IPS-18a (cell line): ENCODE measurements at regions not wholly inside any gene's neighbourhood (a gene's known extent, or its start where the extent isn't known, plus 50 kb on each side); places are given as distances from the start of the nearest gene placed in this dataset.

Source experiments
- H3K27ac ChIP-seq: one replicate; pipeline ENCODE4 v1.5.1; 2013; ENCODE audit warnings: low read length
- H3K27me3 ChIP-seq: one replicate; pipeline ENCODE4 v1.6.1; 2013; ENCODE audit warnings: mild to moderate bottlenecking, low read length; ENCODE audit not compliant: control insufficient read depth, insufficient read depth
- H3K36me3 ChIP-seq: one replicate; pipeline ENCODE4 v1.6.1; 2013; ENCODE audit warnings: low read depth, low read length; ENCODE audit not compliant: control insufficient read depth
- H3K4me1 ChIP-seq: one replicate; pipeline ENCODE4 v1.6.1; 2013; ENCODE audit warnings: low read depth, low read length; ENCODE audit not compliant: control insufficient read depth
- H3K4me3 ChIP-seq: one replicate; pipeline ENCODE4 v1.5.1; 2013; ENCODE audit warnings: low read length
- H3K9ac ChIP-seq: one replicate; pipeline ENCODE4 v1.6.1; 2013; ENCODE audit warnings: mild to moderate bottlenecking, low read length, moderate library complexity
- H3K9me3 ChIP-seq: one replicate; pipeline ENCODE4 v1.6.1; 2013; ENCODE audit warnings: low read depth, low read length; ENCODE audit not compliant: control insufficient read depth

DNA sequence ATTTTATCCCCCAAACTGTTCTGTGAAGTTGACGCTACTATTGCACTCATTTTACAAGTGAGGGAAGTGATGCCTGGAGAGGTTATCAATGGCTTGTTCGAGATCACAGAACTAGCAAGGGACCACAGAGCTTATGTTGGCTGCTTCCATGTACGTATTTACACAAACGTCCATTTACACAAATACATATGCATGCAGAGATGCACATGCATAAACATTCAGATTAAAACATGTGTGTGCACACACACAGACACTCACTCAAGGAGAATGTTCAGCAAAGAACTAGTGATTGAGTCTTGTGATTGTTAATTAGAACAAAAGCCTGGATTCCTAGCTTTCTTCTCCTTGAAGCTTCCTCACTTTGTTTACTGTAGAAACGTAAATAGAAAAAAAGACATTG, 321.5 kb upstream of the CHD6 start:
- H3K4me1 ChIP-seq = no peaks in the 10 kb centered on the region
- no peak overlapping the region for H3K4me3 ChIP-seq
- H3K9me3 ChIP-seq = no peaks in the 10 kb centered on the region
- no peaks in the 10 kb centered on the region for H3K27me3 ChIP-seq
- H3K9ac ChIP-seq = no peak overlapping the region
- H3K36me3 ChIP-seq = no peaks in the 10 kb centered on the region
- no peak overlapping the region for H3K27ac ChIP-seq

DNA sequence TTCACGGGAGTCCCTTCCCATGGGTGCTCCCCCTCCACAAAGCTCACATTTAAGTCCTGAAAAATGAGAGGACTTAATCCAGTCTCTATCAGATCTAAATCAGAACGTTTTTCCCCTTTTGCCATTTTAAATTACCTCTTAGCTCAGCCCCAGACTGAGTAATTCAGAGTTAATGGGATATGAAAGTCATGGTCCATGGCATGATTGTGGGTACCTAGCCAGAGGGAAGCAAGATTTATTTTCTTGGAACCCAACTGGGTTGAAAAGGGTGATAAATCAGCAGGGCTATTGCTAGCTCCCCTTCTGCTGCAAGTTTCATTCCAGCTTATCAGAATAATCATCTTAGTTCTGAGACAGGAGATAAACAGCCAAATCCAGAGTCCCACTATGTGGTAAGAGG, 320.2 kb upstream of the CHD6 start:
- H3K4me3 ChIP-seq = no peak overlapping the region
- no peak overlapping the region for H3K27ac ChIP-seq
- H3K4me1 ChIP-seq = no peaks in the 10 kb centered on the region
- H3K36me3 ChIP-seq = no peaks in the 10 kb centered on the region
- no peaks in the 10 kb centered on the region for H3K9me3 ChIP-seq
- H3K27me3 ChIP-seq = no peaks in the 10 kb centered on the region
- H3K9ac ChIP-seq = no peak overlapping the region

DNA sequence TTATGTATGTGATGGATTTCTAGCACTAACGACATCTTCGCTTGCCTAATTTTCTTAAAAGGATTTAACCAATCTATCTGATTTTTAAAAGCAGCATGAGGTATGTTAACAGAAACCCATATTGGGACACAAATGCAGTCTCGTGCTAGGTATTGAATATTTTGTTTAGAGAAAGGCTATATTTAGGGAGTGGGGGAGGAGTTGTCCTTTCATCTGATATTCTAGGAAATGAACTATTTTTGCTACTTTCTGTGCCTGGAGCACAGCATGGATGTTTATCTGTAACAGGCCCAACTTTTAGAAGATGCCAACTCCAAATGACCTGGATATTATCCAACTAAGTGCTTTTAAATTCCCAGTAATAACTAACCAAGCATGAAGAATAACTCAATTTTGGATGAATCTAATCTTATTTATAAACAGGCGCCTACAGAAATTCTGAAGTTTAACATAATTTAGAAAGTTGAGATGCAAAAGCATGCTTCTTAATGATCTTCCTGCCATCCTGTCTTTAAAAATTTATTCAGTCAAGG, 317.1 kb upstream of the CHD6 start:
- Histone ChIP-seq H3K4me1 (no peaks in the 10 kb centered on the region), H3K9me3 (no peaks in the 10 kb centered on the region), H3K4me3 (no peak overlapping the region), H3K27ac (no peak overlapping the region), H3K36me3 (no peaks in the 10 kb centered on the region), H3K9ac (no peak overlapping the region), H3K27me3 (no peaks in the 10 kb centered on the region)

DNA sequence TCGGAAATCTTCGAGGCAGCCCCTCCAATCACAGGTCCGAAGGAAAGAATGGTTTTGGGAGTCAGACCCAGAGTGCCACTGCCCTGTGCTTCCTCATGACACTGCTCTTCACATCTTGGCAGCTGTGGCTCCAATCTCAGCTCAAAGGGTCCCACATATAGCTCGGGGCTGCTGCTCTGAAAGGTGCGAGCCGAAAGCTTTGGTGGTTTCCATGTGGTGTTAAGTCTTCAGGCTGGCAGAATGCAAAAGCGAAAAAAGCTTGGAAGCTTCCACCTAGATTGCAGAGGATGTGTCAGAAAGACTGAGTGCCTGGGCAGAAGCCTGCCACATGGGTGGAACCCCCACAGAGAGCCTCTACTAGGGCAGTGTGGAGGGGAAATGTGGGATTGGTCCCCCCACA, 314.3 kb upstream of the CHD6 start:
- H3K4me3 ChIP-seq = no peak overlapping the region
- no peaks in the 10 kb centered on the region for H3K4me1 ChIP-seq
- H3K27ac ChIP-seq = no peak overlapping the region
- no peaks in the 10 kb centered on the region for H3K9me3 ChIP-seq
- no peaks in the 10 kb centered on the region for H3K36me3 ChIP-seq
- H3K27me3 ChIP-seq = no peaks in the 10 kb centered on the region
- no peak overlapping the region for H3K9ac ChIP-seq

DNA sequence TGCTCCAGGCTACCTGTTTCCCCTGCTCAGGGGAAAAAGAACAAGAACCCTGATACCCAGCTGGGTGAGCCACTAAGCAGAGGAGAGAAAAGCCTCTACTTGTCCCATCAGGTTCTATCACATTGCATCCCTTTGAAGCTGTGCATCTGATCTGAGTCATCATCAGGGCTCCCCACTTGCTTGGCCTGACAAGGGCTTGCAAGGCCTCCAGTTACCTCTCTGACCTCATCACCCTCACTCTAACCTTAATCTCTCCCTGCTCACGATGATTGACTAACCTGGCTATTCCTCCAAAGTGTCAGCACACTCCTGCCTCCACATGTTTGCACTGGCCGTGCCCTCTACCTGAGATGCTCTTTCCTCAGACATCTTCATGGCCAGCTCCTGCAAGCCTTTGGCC, 309.5 kb upstream of the CHD6 start:
- Histone ChIP-seq H3K4me1 (no peaks in the 10 kb centered on the region), H3K27me3 (no peaks in the 10 kb centered on the region)

DNA sequence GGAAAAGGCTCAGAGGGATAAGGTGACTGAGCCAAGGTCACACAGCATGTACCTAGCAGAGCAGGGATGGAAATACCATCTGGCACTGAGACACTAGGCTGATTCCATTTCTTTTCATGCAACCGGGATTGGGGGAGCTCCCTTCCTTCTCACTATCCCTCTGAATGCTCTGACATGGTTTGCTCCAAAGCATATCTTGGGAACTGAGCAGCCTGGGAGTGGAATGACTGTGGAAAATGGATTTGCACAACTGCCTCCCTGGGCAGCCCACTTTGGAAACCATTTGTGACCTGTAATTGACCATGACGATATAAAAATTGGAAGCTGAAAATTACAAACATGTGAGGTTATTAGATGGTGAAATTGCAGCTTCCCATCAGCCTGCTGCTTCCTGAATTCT, 309.0 kb upstream of the CHD6 start:
- Histone ChIP-seq H3K4me1 (no peaks in the 10 kb centered on the region), H3K27me3 (no peaks in the 10 kb centered on the region)

More for the DNA sequence above, 309.5 kb upstream of the CHD6 start:
- Histone ChIP-seq H3K4me3 (no peak overlapping the region), H3K9ac (no peak overlapping the region), H3K27ac (no peak overlapping the region), H3K9me3 (no peaks in the 10 kb centered on the region), H3K36me3 (no peaks in the 10 kb centered on the region)

DNA sequence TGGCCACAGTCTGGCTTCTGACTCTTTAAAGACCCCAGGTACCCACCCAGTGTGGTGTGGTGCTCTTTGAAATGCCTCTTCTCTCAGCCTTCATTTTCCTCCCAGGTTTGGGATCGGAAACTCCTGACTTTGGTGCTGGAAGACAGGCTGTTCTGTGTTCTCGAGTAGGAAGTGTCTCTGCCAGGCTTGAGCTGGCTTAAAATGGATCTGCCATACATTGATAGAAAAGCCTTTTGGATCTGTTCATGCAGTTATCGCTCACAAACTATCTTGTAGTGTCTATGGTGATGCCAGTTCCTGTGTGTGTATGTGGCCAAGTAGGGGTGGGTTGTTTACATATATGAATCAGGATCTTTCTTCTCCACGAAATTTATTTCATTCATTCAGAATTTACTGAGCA, 307.3 kb upstream of the CHD6 start:
- H3K9me3 ChIP-seq = no peaks in the 10 kb centered on the region
- H3K4me1 ChIP-seq = no peaks in the 10 kb centered on the region
- H3K4me3 ChIP-seq = no peak overlapping the region
- H3K36me3 ChIP-seq = no peaks in the 10 kb centered on the region
- H3K27ac ChIP-seq = no peak overlapping the region
- H3K27me3 ChIP-seq = no peaks in the 10 kb centered on the region
- no peak overlapping the region for H3K9ac ChIP-seq

More for the DNA sequence above, 309.0 kb upstream of the CHD6 start:
- no peak overlapping the region for H3K27ac ChIP-seq
- no peaks in the 10 kb centered on the region for H3K9me3 ChIP-seq
- H3K4me3 ChIP-seq = no peak overlapping the region
- H3K36me3 ChIP-seq = no peaks in the 10 kb centered on the region
- no peak overlapping the region for H3K9ac ChIP-seq

DNA sequence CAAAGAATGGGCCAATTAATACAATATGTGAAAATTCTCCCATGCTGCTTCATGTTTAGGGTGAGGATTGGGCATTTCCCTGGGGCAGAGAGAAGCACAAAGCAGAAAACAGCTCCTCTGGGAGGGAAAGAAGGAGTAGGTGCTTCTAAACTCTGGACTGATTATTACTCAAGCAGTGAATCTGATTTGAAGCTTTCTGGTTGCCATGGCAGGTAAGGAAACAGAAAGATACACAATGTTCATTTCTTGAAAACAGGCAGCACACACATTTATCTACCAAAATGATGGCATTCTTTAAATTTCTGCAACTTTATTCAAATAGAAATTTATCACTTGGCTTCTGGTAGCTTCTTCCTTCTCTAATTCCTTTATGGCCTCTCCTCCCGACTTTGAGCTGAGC, 305.4 kb upstream of the CHD6 start:
- Histone ChIP-seq H3K4me1 (no peaks in the 10 kb centered on the region), H3K9me3 (no peaks in the 10 kb centered on the region), H3K4me3 (no peak overlapping the region), H3K27me3 (no peaks in the 10 kb centered on the region), H3K9ac (no peak overlapping the region), H3K27ac (no peak overlapping the region), H3K36me3 (no peaks in the 10 kb centered on the region)

DNA sequence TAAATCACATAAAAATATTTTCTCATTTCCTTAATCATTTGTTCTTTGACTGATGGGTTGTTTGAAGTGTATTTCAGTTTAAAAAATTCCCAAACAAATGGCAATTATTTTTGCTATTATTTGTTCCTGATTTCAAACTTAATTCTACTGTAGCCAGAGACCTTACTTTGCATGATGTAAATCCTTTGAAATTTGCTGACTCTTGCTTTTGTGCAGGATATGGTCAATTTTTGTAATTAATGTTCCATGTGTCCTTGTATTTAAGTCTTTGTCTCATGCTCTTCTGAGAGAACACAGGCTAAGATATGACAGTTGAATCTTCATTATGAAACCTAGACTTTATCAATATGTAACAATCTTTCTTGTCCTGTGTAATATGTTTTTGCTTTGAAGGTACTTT, 295.0 kb upstream of the CHD6 start:
- Histone ChIP-seq H3K9ac (no peak overlapping the region), H3K4me3 (no peak overlapping the region), H3K9me3 (peaks cover 4% of the 10 kb centered on the region), H3K4me1 (no peaks in the 10 kb centered on the region), H3K27me3 (no peaks in the 10 kb centered on the region), H3K36me3 (no peaks in the 10 kb centered on the region), H3K27ac (no peak overlapping the region)

DNA sequence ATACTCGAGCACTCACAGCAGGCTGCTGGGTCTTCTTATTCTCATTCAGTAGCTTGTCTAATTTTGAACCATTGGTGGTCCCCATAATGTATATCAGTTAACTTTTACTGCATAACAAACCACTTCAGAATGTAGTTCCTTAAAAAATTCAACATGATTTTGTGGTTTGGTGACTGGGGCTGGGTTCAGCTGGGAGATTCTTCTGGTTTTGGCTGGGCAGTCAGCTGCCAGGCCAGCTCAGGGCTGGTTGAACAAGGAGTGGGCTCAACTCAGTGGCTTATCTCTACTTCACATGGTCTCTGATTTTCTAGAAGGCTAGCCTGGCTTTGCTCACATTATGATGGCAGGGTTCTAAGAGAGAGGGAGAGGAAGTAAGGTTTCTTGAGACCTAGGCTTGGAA, 292.4 kb upstream of the CHD6 start:
- H3K4me1 ChIP-seq = no peaks in the 10 kb centered on the region

DNA sequence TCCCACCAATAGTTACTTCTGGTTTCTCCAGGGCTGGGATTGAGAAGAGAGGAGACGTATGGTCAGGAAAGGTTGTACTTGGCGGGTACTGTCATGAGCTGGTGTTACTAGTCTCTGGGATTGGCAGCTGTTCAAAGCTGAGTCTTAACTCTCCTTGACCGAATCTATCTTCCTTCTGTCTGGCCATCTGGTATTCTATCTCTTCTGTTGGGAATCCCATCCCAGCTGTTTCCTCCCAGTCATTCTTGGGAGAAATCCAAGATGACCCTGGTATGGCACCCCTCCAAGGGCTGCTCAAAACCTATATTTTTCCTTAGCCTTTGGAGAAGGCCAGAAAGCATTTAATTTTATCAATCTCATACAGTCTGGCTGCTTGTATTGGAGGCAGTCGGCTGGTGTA, 287.0 kb upstream of the CHD6 start:
- no peaks in the 10 kb centered on the region for H3K4me1 ChIP-seq
- no peak overlapping the region for H3K4me3 ChIP-seq
- H3K36me3 ChIP-seq = no peaks in the 10 kb centered on the region
- no peak overlapping the region for H3K9ac ChIP-seq
- no peaks in the 10 kb centered on the region for H3K27me3 ChIP-seq
- no peaks in the 10 kb centered on the region for H3K9me3 ChIP-seq
- no peak overlapping the region for H3K27ac ChIP-seq

More for the DNA sequence above, 292.4 kb upstream of the CHD6 start:
- Histone ChIP-seq H3K27ac (no peak overlapping the region), H3K9ac (no peak overlapping the region), H3K36me3 (no peaks in the 10 kb centered on the region), H3K9me3 (peaks cover 4% of the 10 kb centered on the region), H3K27me3 (no peaks in the 10 kb centered on the region), H3K4me3 (no peak overlapping the region)

DNA sequence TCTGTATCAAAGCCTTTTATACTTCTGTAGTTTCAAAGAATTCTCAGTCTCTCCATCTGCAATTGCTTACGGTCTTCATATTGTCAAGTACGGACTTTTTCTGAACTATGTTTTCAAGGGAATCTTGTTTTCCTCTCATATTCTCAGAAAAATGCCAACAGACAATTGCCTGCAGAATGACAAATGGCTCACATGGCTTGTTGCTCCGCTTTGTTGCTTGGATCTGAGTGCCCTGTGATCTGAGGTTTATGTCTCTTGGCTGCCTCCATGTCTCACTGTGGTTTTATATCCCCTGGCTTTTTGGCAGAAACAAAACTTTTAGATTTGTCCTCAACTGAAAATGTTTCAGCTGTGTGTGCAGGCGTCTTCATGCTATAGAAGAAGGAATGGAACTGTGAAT, 285.4 kb upstream of the CHD6 start:
- Histone ChIP-seq H3K9me3 (no peaks in the 10 kb centered on the region), H3K36me3 (no peaks in the 10 kb centered on the region), H3K27me3 (no peaks in the 10 kb centered on the region), H3K27ac (no peak overlapping the region), H3K4me1 (no peaks in the 10 kb centered on the region), H3K4me3 (no peak overlapping the region), H3K9ac (no peak overlapping the region)
